ENCODE measurements at regions not wholly inside any gene's neighbourhood (a gene's known extent, or its start where the extent isn't known, plus 50 kb on each side); places are given as distances from the start of the nearest gene placed in this dataset.
"Not testable (repeated sequence)": the region's sequence is repeated elsewhere in the genome, so short reads cannot be mapped to it uniquely, and the experiment has no call there.

GRCh38 chr6:19599796-19600464 is 237.2 kb upstream of the ID4 start:
- Mint-ChIP-seq H3K36me3 (no peaks in the 10 kb centered on the region), H3K4me3 (no peak overlapping the region), H3K27me3 (no peaks in the 10 kb centered on the region), H3K4me1 (no peaks in the 10 kb centered on the region), H3K9me3 (peaks cover 4% of the 10 kb centered on the region), H3K27ac (no peak overlapping the region)
- ATAC-seq = no peak

DNA sequence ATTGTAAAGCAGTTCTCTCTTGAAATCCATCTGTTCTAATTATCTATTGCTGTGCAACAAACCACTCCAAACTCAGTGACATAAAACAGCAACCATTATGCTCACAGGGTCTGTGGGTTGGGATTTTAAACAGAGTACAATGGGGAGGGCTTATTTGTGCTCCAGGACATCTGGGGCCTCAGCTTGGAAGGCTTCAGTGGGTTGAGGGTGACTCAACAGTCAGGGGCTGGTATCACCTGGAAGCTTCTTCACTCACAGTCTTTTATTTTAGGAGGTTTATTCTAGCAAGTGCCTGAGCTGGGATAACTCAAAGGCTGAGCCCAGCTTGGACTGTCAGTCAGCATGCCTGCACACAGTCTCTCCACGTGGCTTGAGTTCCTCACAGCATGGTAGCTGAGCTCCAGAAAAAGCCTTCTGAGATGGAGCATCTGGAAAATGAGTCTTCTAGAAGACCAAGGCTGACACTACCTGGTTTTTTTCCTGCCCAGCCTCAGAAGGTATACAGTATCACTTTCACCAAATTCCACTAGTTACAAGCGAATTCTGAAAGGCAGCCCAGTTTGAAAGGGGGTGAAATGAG is 234.6 kb upstream of the ID4 start:
- peaks cover 5% of the 10 kb centered on the region for H3K9me3 Mint-ChIP-seq
- H3K27me3 Mint-ChIP-seq = no peaks in the 10 kb centered on the region
- no peak for ATAC-seq
- H3K36me3 Mint-ChIP-seq = no peaks in the 10 kb centered on the region
- no peak overlapping the region for H3K4me3 Mint-ChIP-seq
- H3K27ac Mint-ChIP-seq = no peak overlapping the region
- no peaks in the 10 kb centered on the region for H3K4me1 Mint-ChIP-seq

- H3K27me3 Mint-ChIP-seq = no peaks in the 10 kb centered on the region
- H3K9me3 Mint-ChIP-seq = peaks cover 5% of the 10 kb centered on the region
- H3K27ac Mint-ChIP-seq = no peak overlapping the region
- no peak for ATAC-seq
- no peaks in the 10 kb centered on the region for H3K36me3 Mint-ChIP-seq
- no peaks in the 10 kb centered on the region for H3K4me1 Mint-ChIP-seq
- H3K4me3 Mint-ChIP-seq = no peak overlapping the region
Measured at GRCh38 chr6:19603721-19604120, 233.4 kb upstream of the ID4 start.

DNA sequence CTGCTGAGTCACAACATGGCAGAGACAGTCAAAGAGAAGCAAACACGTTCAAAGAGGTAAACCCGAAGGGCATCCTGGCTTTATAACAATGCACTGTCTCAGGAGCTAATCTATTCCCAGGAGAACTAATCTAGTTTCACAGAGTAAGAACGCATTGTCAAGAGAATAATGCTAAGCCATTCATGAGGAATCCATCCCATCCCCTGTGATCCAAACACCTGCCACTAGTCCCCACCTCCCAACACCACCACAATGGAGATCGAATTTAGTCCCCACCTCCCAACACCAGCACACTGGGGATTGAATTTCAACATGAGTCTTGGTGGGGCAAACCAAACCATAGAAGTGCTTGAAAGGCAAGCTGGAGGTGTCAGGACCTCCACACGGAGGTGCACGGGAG is 231.5 kb upstream of the ID4 start:
- H3K27ac Mint-ChIP-seq = no peak overlapping the region
- ATAC-seq = no peak
- H3K27me3 Mint-ChIP-seq = no peaks in the 10 kb centered on the region
- no peaks in the 10 kb centered on the region for H3K36me3 Mint-ChIP-seq
- peaks cover 5% of the 10 kb centered on the region for H3K9me3 Mint-ChIP-seq
- no peaks in the 10 kb centered on the region for H3K4me1 Mint-ChIP-seq
- H3K4me3 Mint-ChIP-seq = no peak overlapping the region

DNA sequence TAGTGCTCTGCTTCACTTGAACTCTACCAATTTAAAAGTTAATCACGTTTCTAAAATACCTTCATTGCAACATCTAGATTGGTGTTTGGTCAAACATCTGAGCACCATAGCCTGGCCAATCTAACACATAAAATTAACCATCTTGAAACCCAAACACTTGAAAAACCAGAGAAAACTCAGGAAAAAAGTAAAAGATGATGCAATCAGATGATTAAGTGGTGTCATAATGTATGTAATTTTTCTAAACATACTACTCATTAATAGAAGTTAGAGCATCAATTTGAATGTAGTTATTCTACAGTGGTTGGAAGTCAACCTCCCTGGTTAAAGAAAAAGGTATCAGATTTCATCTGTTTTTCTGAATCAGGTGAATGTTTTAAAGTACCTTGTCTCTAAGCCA is 228.6 kb upstream of the ID4 start:
- ATAC-seq = no peak
- no peaks in the 10 kb centered on the region for H3K27me3 Mint-ChIP-seq
- peaks cover 10% of the 10 kb centered on the region for H3K9me3 Mint-ChIP-seq
- H3K4me3 Mint-ChIP-seq = no peak overlapping the region
- H3K36me3 Mint-ChIP-seq = no peaks in the 10 kb centered on the region
- no peak overlapping the region for H3K27ac Mint-ChIP-seq
- H3K4me1 Mint-ChIP-seq = no peaks in the 10 kb centered on the region

DNA sequence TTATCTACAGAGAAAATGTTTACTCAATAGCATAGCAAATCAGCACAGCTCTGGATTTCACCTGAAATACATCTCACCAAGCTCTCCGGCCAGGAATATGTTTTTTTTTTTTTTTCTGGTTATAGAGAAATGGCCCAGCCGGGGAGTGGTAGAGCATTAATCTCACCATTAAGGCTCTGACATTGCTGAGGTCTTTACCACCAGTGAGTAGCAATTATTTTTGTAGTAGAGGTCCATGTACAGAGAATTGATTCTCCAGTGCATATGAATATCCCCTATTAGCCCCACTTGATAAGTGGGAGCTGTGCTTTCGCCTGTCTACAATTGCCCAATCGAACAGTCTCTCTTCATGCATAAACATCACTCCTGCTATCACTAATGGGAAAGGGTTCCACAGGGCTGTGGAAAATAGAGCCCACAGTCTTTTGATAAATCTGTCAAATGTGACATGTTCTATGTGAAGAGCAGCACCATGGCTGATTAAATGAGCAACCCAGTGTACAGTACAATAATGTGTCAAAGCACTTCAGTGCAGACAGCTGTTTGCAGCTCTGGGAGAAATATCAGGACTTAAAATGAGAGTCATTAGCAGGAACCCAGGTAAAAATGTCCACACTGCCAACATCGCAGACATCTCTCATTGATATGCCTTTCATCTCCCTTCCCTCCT is 227.1 kb upstream of the ID4 start:
- no peaks in the 10 kb centered on the region for H3K27me3 Mint-ChIP-seq
- H3K36me3 Mint-ChIP-seq = no peaks in the 10 kb centered on the region
- no peaks in the 10 kb centered on the region for H3K4me1 Mint-ChIP-seq
- H3K4me3 Mint-ChIP-seq = no peak overlapping the region
- no peak overlapping the region for H3K27ac Mint-ChIP-seq
- no peak for ATAC-seq
- peaks cover 10% of the 10 kb centered on the region for H3K9me3 Mint-ChIP-seq

DNA sequence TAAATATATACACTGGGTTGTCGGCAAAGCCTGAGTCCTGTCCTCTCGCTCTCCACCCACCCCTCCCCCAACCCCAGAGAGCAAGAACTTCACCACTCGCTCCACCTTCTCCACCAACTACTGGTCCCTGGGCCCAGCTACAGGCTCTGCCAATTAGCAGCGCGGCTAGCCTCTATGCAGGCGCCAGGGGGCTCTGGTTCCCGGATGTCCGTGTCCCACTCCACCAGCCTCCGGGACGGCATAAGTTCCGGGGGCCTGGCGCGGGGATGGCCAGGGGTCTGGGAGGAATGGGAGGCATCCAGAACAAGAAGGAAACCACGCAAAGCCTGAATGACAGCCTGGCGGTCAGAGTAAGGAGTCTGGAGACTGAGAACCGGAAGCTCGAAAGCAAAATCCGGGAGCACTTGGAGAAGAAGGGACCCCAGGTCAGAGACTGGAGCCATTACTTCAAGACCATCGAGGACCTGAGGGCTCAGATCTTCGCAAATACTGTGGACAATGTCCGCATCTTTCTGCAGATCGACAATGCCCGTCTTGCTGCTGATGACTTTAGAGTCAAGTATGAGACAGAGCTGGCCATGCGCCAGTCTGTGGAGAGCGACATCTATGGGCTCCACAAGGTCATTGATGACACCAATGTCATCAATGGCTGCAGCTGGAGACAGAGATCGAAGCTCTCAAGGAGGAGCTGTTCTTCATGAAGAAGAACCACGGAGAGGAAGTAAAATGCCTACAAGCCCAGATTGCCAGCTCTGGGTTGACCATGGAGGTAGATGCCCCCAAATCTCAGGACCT is 224.3 kb upstream of the ID4 start:
- H3K36me3 Mint-ChIP-seq, H3K27me3 Mint-ChIP-seq, H3K27ac Mint-ChIP-seq, ATAC-seq, H3K4me1 Mint-ChIP-seq, H3K4me3 Mint-ChIP-seq: not testable (repeated sequence)
- peaks cover 20% of the 10 kb centered on the region for H3K9me3 Mint-ChIP-seq

GRCh38 chr6:19613678-19614077 is 223.5 kb upstream of the ID4 start:
- Mint-ChIP-seq H3K27me3 (no peaks in the 10 kb centered on the region), H3K4me3 (no peak overlapping the region)

GRCh38 chr6:19616022-19616421 is 221.1 kb upstream of the ID4 start:
- H3K27ac Mint-ChIP-seq = no peak overlapping the region
- peaks cover 27% of the 10 kb centered on the region for H3K9me3 Mint-ChIP-seq
- no peaks in the 10 kb centered on the region for H3K4me1 Mint-ChIP-seq
- H3K36me3 Mint-ChIP-seq = no peaks in the 10 kb centered on the region
- no peak overlapping the region for H3K4me3 Mint-ChIP-seq
- H3K27me3 Mint-ChIP-seq = no peaks in the 10 kb centered on the region
- ATAC-seq = no peak

More at GRCh38 chr6:19613678-19614077, 223.5 kb upstream of the ID4 start:
- ATAC-seq = no peak
- Mint-ChIP-seq H3K9me3 (peaks cover 23% of the 10 kb centered on the region), H3K36me3 (no peaks in the 10 kb centered on the region), H3K27ac (no peak overlapping the region), H3K4me1 (no peaks in the 10 kb centered on the region)

GRCh38 chr6:19632230-19632629 is 204.9 kb upstream of the ID4 start:
- Mint-ChIP-seq H3K9me3 (peaks cover 17% of the 10 kb centered on the region), H3K4me3 (no peak overlapping the region), H3K4me1 (no peaks in the 10 kb centered on the region), H3K36me3 (no peaks in the 10 kb centered on the region), H3K27me3 (no peaks in the 10 kb centered on the region), H3K27ac (no peak overlapping the region)
- ATAC-seq = no peak

- Mint-ChIP-seq H3K27me3 (no peaks in the 10 kb centered on the region), H3K9me3 (peaks cover 14% of the 10 kb centered on the region), H3K4me3 (no peak overlapping the region), H3K36me3 (no peaks in the 10 kb centered on the region), H3K27ac (no peak overlapping the region), H3K4me1 (no peaks in the 10 kb centered on the region)
- no peak for ATAC-seq
Measured at GRCh38 chr6:19632786-19633185, 204.4 kb upstream of the ID4 start.

- Mint-ChIP-seq H3K9me3 (peaks cover 19% of the 10 kb centered on the region), H3K4me3 (no peak overlapping the region), H3K27me3 (no peaks in the 10 kb centered on the region), H3K36me3 (no peaks in the 10 kb centered on the region), H3K27ac (no peak overlapping the region), H3K4me1 (no peaks in the 10 kb centered on the region)
- ATAC-seq = no peak
Measured at GRCh38 chr6:19635728-19636127, 201.4 kb upstream of the ID4 start.

DNA sequence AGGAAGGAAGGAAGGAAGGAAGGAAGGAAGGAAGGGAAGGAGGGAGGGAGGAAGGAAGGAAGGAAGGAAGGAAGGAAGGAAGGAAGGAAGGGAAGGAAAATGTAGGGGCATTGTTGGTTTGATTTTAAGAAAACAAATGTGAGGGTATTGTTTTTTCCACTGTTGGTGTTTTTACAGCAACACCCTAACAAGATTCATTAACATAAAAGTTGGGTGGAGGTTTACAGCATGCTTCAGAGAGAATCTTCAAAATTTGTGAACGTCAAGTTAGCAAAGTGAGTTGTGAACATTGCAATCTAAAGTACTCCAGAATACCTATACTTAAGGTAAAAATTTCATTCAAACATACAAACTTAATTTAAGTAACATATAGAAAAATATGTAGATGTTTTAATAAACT is 200.2 kb upstream of the ID4 start:
- Mint-ChIP-seq H3K36me3 (no peaks in the 10 kb centered on the region), H3K9me3 (peaks cover 16% of the 10 kb centered on the region), H3K4me3 (no peak overlapping the region), H3K27ac (no peak overlapping the region), H3K4me1 (no peaks in the 10 kb centered on the region), H3K27me3 (no peaks in the 10 kb centered on the region)
- no peak for ATAC-seq

DNA sequence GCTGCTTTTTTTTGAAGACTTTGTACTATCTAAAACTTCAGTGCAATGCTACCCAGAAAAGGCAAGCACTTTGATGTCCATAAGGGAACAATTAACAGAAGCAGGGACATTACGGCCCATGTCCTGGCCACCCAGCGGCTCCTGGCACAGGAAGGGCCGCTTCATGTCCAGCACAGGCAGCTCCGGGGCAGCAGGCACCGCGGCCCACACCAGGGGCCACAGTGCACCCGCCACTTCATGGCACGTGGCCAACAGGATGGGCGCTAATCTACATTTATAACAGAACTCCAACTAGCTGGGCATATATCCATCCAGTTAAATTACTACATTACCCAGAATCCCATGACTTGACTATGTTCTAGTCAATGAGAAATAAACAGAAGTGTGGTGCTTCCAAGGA is 198.2 kb upstream of the ID4 start:
- no peak for ATAC-seq
- no peaks in the 10 kb centered on the region for H3K27me3 Mint-ChIP-seq
- no peaks in the 10 kb centered on the region for H3K36me3 Mint-ChIP-seq
- no peak overlapping the region for H3K4me3 Mint-ChIP-seq
- H3K4me1 Mint-ChIP-seq = no peaks in the 10 kb centered on the region
- peaks cover 9% of the 10 kb centered on the region for H3K9me3 Mint-ChIP-seq
- no peak overlapping the region for H3K27ac Mint-ChIP-seq

DNA sequence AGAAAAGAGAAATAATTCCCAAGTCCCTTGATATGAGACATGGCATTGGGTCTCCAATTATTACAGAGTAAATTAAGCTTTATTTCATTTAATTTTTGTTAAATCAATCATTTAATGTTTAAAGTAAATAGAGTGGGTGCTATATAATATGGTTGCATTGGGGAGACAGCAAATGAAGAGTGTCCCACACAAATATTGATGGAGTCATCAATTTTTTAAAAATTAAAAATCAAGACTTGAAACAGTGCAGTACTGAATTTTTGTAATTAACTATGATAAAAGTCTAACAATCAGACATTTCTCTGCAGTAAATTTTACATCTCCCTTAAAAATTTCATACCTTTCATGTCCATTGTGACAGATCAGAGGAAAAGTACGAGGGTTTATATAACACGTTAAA is 193.9 kb upstream of the ID4 start:
- H3K4me1 Mint-ChIP-seq = no peaks in the 10 kb centered on the region
- ATAC-seq = no peak
- H3K36me3 Mint-ChIP-seq = no peaks in the 10 kb centered on the region
- H3K27ac Mint-ChIP-seq = no peak overlapping the region
- H3K4me3 Mint-ChIP-seq = no peak overlapping the region
- H3K9me3 Mint-ChIP-seq = peaks cover 12% of the 10 kb centered on the region
- H3K27me3 Mint-ChIP-seq = no peaks in the 10 kb centered on the region

All from stimulated activated memory B cell treated with anti-CD40 and anti-IgM and Interleukin-4, amounts not matched to agents 10 μg/mL and 1 μg/mL and 100 μg/mL, for 72 hours (primary cell).